ENCODE measurements at regions not wholly inside any gene's neighbourhood (a gene's known extent, or its start where the extent isn't known, plus 50 kb on each side); places are given as distances from the start of the nearest gene placed in this dataset.

GRCh38 chr18:56217406-56217805 is 421.0 kb downstream of the TXNL1 start:
- no peaks in the 10 kb centered on the region for H3K79me2 ChIP-seq (ENCODE audit: insufficient read depth, low read length)
- no peaks in the 10 kb centered on the region for H3K4me1 ChIP-seq (ENCODE audit: insufficient read depth, low read length)
- no peak overlapping the region for H2AFZ ChIP-seq (ENCODE audit: low read depth, low read length)
- no peaks in the 10 kb centered on the region for H3K27me3 ChIP-seq (ENCODE audit: insufficient read depth, low read length)
- no peak overlapping the region for H3K4me3 ChIP-seq (ENCODE audit: insufficient read depth, low read depth, low read length)
- H3K9me3 Mint-ChIP-seq (ENCODE audit: unreplicated experiment): peaks cover 7% of the 10 kb centered on the region
- H3K9ac ChIP-seq (ENCODE audit: low read length): no peak overlapping the region
- FAIRE-seq (peak; percentile 20), DNase-seq (ENCODE audit: low read depth) (no peak)
- H4K20me1 ChIP-seq (ENCODE audit: insufficient read depth, low read length): no peaks in the 10 kb centered on the region
- no peak overlapping the region for H3K4me2 ChIP-seq (ENCODE audit: low read length)
- TF ChIP-seq, protein P1, sequence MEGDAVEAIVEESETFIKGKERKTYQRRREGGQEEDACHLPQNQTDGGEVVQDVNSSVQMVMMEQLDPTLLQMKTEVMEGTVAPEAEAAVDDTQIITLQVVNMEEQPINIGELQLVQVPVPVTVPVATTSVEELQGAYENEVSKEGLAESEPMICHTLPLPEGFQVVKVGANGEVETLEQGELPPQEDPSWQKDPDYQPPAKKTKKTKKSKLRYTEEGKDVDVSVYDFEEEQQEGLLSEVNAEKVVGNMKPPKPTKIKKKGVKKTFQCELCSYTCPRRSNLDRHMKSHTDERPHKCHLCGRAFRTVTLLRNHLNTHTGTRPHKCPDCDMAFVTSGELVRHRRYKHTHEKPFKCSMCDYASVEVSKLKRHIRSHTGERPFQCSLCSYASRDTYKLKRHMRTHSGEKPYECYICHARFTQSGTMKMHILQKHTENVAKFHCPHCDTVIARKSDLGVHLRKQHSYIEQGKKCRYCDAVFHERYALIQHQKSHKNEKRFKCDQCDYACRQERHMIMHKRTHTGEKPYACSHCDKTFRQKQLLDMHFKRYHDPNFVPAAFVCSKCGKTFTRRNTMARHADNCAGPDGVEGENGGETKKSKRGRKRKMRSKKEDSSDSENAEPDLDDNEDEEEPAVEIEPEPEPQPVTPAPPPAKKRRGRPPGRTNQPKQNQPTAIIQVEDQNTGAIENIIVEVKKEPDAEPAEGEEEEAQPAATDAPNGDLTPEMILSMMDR (IDR thresholded peaks at IDR 0.05; ENCODE audit: insufficient read depth, low read depth, low read length): no peak
- no peak for TF ChIP-seq EZH2 (IDR thresholded peaks at IDR 0.05; ENCODE audit: insufficient read depth, low read length)
- H3K36me3 ChIP-seq (ENCODE audit: insufficient read depth, low read length): no peaks in the 10 kb centered on the region
- peaks cover 4% of the 10 kb centered on the region for H3K27me3 Mint-ChIP-seq (ENCODE audit: low read depth, unreplicated experiment)
- no peaks in the 10 kb centered on the region for H3K36me3 Mint-ChIP-seq (ENCODE audit: low read depth, unreplicated experiment)
- no peak overlapping the region for H3K4me3 Mint-ChIP-seq (ENCODE audit: unreplicated experiment)
- no peaks in the 10 kb centered on the region for H3K4me1 Mint-ChIP-seq (ENCODE audit: low read depth, unreplicated experiment)
- H3K9me3 ChIP-seq (ENCODE audit: insufficient read depth, low read depth, low read length): no peaks in the 10 kb centered on the region
- no peak overlapping the region for H3K27ac ChIP-seq (ENCODE audit: low read depth, low read length)
- no peak overlapping the region for H3K27ac Mint-ChIP-seq (ENCODE audit: unreplicated experiment)

GRCh38 chr18:56214706-56215105 is 423.7 kb downstream of the TXNL1 start:
- no peaks in the 10 kb centered on the region for H3K9me3 ChIP-seq (ENCODE audit: insufficient read depth, low read depth, low read length)
- TF ChIP-seq, protein P1 (IDR thresholded peaks at IDR 0.05; ENCODE audit: insufficient read depth, low read depth, low read length): no peak
- TF ChIP-seq EZH2 (IDR thresholded peaks at IDR 0.05; ENCODE audit: insufficient read depth, low read length): no peak
- no peak overlapping the region for H3K4me2 ChIP-seq (ENCODE audit: low read length)
- no peak overlapping the region for H3K9ac ChIP-seq (ENCODE audit: low read length)
- no peaks in the 10 kb centered on the region for H3K27me3 ChIP-seq (ENCODE audit: insufficient read depth, low read length)
- Mint-ChIP-seq H3K4me1 (ENCODE audit: low read depth, unreplicated experiment) (no peaks in the 10 kb centered on the region), H3K27me3 (ENCODE audit: low read depth, unreplicated experiment) (peaks cover 4% of the 10 kb centered on the region), H3K36me3 (ENCODE audit: low read depth, unreplicated experiment) (no peaks in the 10 kb centered on the region), H3K4me3 (ENCODE audit: unreplicated experiment) (no peak overlapping the region), H3K9me3 (ENCODE audit: unreplicated experiment) (peaks cover 8% of the 10 kb centered on the region), H3K27ac (ENCODE audit: unreplicated experiment) (no peak overlapping the region)
- no peaks in the 10 kb centered on the region for H3K79me2 ChIP-seq (ENCODE audit: insufficient read depth, low read length)
- H3K36me3 ChIP-seq (ENCODE audit: insufficient read depth, low read length): no peaks in the 10 kb centered on the region
- H4K20me1 ChIP-seq (ENCODE audit: insufficient read depth, low read length): no peaks in the 10 kb centered on the region
- no peaks in the 10 kb centered on the region for H3K4me1 ChIP-seq (ENCODE audit: insufficient read depth, low read length)
- DNase-seq (ENCODE audit: low read depth): no peak
- H3K4me3 ChIP-seq (ENCODE audit: insufficient read depth, low read depth, low read length): no peak overlapping the region
- no peak overlapping the region for H2AFZ ChIP-seq (ENCODE audit: low read depth, low read length)
- H3K27ac ChIP-seq (ENCODE audit: low read depth, low read length): no peak overlapping the region
- no peak for FAIRE-seq

GRCh38 chr18:56210520-56210919 is 427.9 kb downstream of the TXNL1 start:
- H3K27me3 ChIP-seq (ENCODE audit: insufficient read depth, low read length): no peaks in the 10 kb centered on the region
- no peaks in the 10 kb centered on the region for H3K4me1 ChIP-seq (ENCODE audit: insufficient read depth, low read length)
- Mint-ChIP-seq H3K4me3 (ENCODE audit: unreplicated experiment) (no peak overlapping the region), H3K27ac (ENCODE audit: unreplicated experiment) (peak overlapping the region; percentile 35), H3K9me3 (ENCODE audit: unreplicated experiment) (peaks cover 7% of the 10 kb centered on the region), H3K27me3 (ENCODE audit: low read depth, unreplicated experiment) (peaks cover 4% of the 10 kb centered on the region), H3K36me3 (ENCODE audit: low read depth, unreplicated experiment) (no peaks in the 10 kb centered on the region), H3K4me1 (ENCODE audit: low read depth, unreplicated experiment) (no peaks in the 10 kb centered on the region)
- no peak for FAIRE-seq
- no peak overlapping the region for H3K4me3 ChIP-seq (ENCODE audit: insufficient read depth, low read depth, low read length)
- no peak overlapping the region for H2AFZ ChIP-seq (ENCODE audit: low read depth, low read length)
- TF ChIP-seq, protein P1 (IDR thresholded peaks at IDR 0.05; ENCODE audit: insufficient read depth, low read depth, low read length): no peak
- TF ChIP-seq EZH2 (IDR thresholded peaks at IDR 0.05; ENCODE audit: insufficient read depth, low read length): no peak
- H3K4me2 ChIP-seq (ENCODE audit: low read length): no peak overlapping the region
- no peaks in the 10 kb centered on the region for H3K9me3 ChIP-seq (ENCODE audit: insufficient read depth, low read depth, low read length)
- H4K20me1 ChIP-seq (ENCODE audit: insufficient read depth, low read length): no peaks in the 10 kb centered on the region
- no peak overlapping the region for H3K9ac ChIP-seq (ENCODE audit: low read length)
- no peak overlapping the region for H3K27ac ChIP-seq (ENCODE audit: low read depth, low read length)
- no peaks in the 10 kb centered on the region for H3K79me2 ChIP-seq (ENCODE audit: insufficient read depth, low read length)
- no peak for DNase-seq (ENCODE audit: low read depth)
- H3K36me3 ChIP-seq (ENCODE audit: insufficient read depth, low read length): no peaks in the 10 kb centered on the region
